KMS-11 (cell line): ENCODE measurements at regions not wholly inside any gene's neighbourhood (a gene's known extent, or its start where the extent isn't known, plus 50 kb on each side); places are given as distances from the start of the nearest gene placed in this dataset.
"Not testable (repeated sequence)": the region's sequence is repeated elsewhere in the genome, so short reads cannot be mapped to it uniquely, and the experiment has no call there.

Source experiments
- H2AFZ ChIP-seq: fragments of 200-600 bp; sonication (generic); 2 replicates; pipeline ENCODE4 v1.6.1; 2016; ENCODE audit warnings: antibody characterized with exemption, mixed run types, low read depth
- H3K27ac ChIP-seq: fragments of 200-600 bp; sonication (generic); 2 replicates; pipeline ENCODE4 v1.6.1; 2016; ENCODE audit warnings: mild to moderate bottlenecking, mixed run types
- H3K27me3 ChIP-seq: fragments of 200-600 bp; sonication (generic); 2 replicates; pipeline ENCODE4 v1.6.1; 2017; ENCODE audit warnings: mild to moderate bottlenecking, low read depth, mixed run types, moderate library complexity; ENCODE audit not compliant: insufficient read depth
- H3K36me3 ChIP-seq: fragments of 200-600 bp; sonication (generic); 2 replicates; pipeline ENCODE4 v1.6.1; 2017; ENCODE audit warnings: mild to moderate bottlenecking, mixed run types; ENCODE audit not compliant: insufficient read depth
- H3K4me1 ChIP-seq: fragments of 200-600 bp; sonication (generic); 2 replicates; pipeline ENCODE4 v1.6.1; 2016; ENCODE audit warnings: mild to moderate bottlenecking, low read depth, mixed run types; ENCODE audit not compliant: poor library complexity, severe bottlenecking
- H3K4me2 ChIP-seq: fragments of 200-600 bp; sonication (generic); 2 replicates; pipeline ENCODE4 v1.7.0; 2016; ENCODE audit warnings: mild to moderate bottlenecking, mixed run types
- H3K4me3 ChIP-seq: fragments of 200-600 bp; sonication (generic); IDR thresholded peaks from 2 replicates; pipeline ENCODE4 v1.6.1; 2017; ENCODE audit warnings: low read depth, low read length, mixed read lengths; ENCODE audit not compliant: insufficient read depth
- H3K79me2 ChIP-seq: fragments of 200-600 bp; sonication (generic); 2 replicates; pipeline ENCODE4 v1.6.1; 2016; ENCODE audit warnings: low read depth, mixed run types; ENCODE audit not compliant: insufficient read depth
- H3K9ac ChIP-seq: fragments of 200-600 bp; sonication (generic); 2 replicates; pipeline ENCODE4 v1.6.1; 2016; ENCODE audit warnings: mild to moderate bottlenecking, mixed run types
- H4K20me1 ChIP-seq: fragments of 200-600 bp; sonication (generic); 2 replicates; pipeline ENCODE4 v1.6.1; 2016; ENCODE audit warnings: mild to moderate bottlenecking, mixed run types; ENCODE audit not compliant: insufficient read depth
- CTCF ChIP-seq: fragments of 200-600 bp; sonication (generic); conservative IDR thresholded peaks from 2 replicates; pipeline ENCODE4 v1.6.1; 2017; ENCODE audit warnings: low read depth, mild to moderate bottlenecking, antibody characterized with exemption, low read length, moderate library complexity, mixed read lengths

GRCh38 chr10:65270969-65271368 is 1654.9 kb upstream of the LRRTM3 start:
- H3K27me3 ChIP-seq: no peaks in the 10 kb centered on the region
- no peak overlapping the region for H2AFZ ChIP-seq
- H3K27ac ChIP-seq: no peak overlapping the region
- no peaks in the 10 kb centered on the region for H3K4me1 ChIP-seq
- no peak for TF ChIP-seq CTCF
- H4K20me1 ChIP-seq: no peaks in the 10 kb centered on the region
- no peak overlapping the region for H3K4me2 ChIP-seq
- no peaks in the 10 kb centered on the region for H3K36me3 ChIP-seq
- no peak overlapping the region for H3K4me3 ChIP-seq
- no peak overlapping the region for H3K9ac ChIP-seq
- no peaks in the 10 kb centered on the region for H3K79me2 ChIP-seq

DNA sequence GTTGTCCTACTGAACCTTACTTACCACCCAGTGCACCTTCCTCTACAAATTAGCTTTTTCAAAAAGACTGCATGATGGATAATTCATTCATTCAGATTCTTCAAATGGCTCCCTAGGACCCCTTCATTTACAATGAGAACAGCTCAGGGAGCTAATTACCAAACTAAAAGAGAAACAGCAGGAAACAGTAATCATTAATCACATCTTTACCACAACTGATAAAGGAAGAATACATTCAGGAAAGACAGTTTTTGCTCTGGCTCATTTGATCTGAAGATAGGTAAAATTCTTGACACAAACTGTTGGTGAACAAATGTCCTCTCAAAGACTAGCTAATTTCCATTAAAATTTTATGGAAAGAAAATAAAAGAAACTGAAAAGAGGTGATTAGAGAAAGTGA is 1652.7 kb upstream of the LRRTM3 start:
- H4K20me1 ChIP-seq: no peaks in the 10 kb centered on the region
- no peaks in the 10 kb centered on the region for H3K4me1 ChIP-seq
- no peaks in the 10 kb centered on the region for H3K27me3 ChIP-seq
- no peak overlapping the region for H3K4me2 ChIP-seq
- H3K36me3 ChIP-seq: no peaks in the 10 kb centered on the region
- H2AFZ ChIP-seq: no peak overlapping the region
- TF ChIP-seq CTCF: no peak
- H3K4me3 ChIP-seq: no peak overlapping the region
- H3K9ac ChIP-seq: no peak overlapping the region
- H3K27ac ChIP-seq: no peak overlapping the region
- H3K79me2 ChIP-seq: no peaks in the 10 kb centered on the region

- Histone ChIP-seq H3K27ac (no peak overlapping the region), H2AFZ (no peak overlapping the region), H3K27me3 (no peaks in the 10 kb centered on the region), H3K4me1 (no peaks in the 10 kb centered on the region), H3K79me2 (no peaks in the 10 kb centered on the region), H4K20me1 (no peaks in the 10 kb centered on the region), H3K4me3 (no peak overlapping the region), H3K9ac (no peak overlapping the region), H3K4me2 (no peak overlapping the region), H3K36me3 (no peaks in the 10 kb centered on the region)
- no peak for TF ChIP-seq CTCF
Observed at GRCh38 chr10:65275296-65275695, 1650.5 kb upstream of the LRRTM3 start.

- no peaks in the 10 kb centered on the region for H4K20me1 ChIP-seq
- peaks cover 7% of the 10 kb centered on the region for H3K4me1 ChIP-seq
- H3K27me3 ChIP-seq: no peaks in the 10 kb centered on the region
- H2AFZ ChIP-seq: no peak overlapping the region
- no peak overlapping the region for H3K9ac ChIP-seq
- no peak overlapping the region for H3K4me2 ChIP-seq
- TF ChIP-seq CTCF: no peak
- no peaks in the 10 kb centered on the region for H3K79me2 ChIP-seq
- no peak overlapping the region for H3K4me3 ChIP-seq
- H3K27ac ChIP-seq: no peak overlapping the region
- H3K36me3 ChIP-seq: no peaks in the 10 kb centered on the region
Observed at GRCh38 chr10:65284495-65285041, 1641.3 kb upstream of the LRRTM3 start.

- H3K4me1 ChIP-seq, H3K4me3 ChIP-seq, H3K36me3 ChIP-seq, H3K27me3 ChIP-seq, H3K27ac ChIP-seq, H2AFZ ChIP-seq, H3K9ac ChIP-seq, H3K4me2 ChIP-seq, H3K79me2 ChIP-seq, H4K20me1 ChIP-seq: not testable (repeated sequence)
Observed at GRCh38 chr10:65285726-65286125, 1640.1 kb upstream of the LRRTM3 start.
